ENCODE measurements at regions not wholly inside any gene's neighbourhood (a gene's known extent, or its start where the extent isn't known, plus 50 kb on each side); places are given as distances from the start of the nearest gene placed in this dataset.

DNA sequence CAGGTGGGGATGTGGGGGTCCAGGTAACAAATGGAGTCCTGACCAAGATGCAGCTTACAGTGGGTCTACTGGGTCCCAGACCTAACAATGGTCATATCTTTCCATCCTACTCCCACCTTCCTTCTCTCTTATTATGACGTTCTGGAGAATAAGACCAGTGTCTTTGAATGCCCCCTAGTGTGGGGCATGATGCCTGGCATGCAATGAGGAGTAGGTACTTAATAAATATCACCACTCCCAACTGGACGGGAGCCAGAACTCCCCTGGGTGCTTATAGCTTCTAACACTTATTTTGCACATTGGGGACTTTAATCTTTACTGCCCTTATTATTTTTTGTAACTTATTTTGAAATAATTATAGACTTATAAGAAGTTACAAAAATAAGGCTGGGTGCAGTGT is 98.2 kb downstream of the NDFIP1 start:
- WGBS, 2 experiments (ENCODE audit: insufficient coverage in 2 of 2): 100% methylated on average over 1 of the region's 2 CpGs; no CpG with 5 or more reads in 1 of the 2 experiments
- Histone ChIP-seq H3K27ac (ENCODE audit: low read depth, low read length, severe bottlenecking) (no peak overlapping the region), H3K4me1 (ENCODE audit: control insufficient read depth, insufficient read depth, low read length, poor library complexity, severe bottlenecking) (peaks cover 5% of the 10 kb centered on the region), H3K36me3 (ENCODE audit: control insufficient read depth, insufficient read depth, low read length) (no peaks in the 10 kb centered on the region), H3K4me3 (ENCODE audit: extremely low read depth, insufficient read depth, low read length, poor library complexity, severe bottlenecking) (no peak overlapping the region), H3K9me3 (ENCODE audit: control insufficient read depth, low read length) (no peaks in the 10 kb centered on the region)

DNA sequence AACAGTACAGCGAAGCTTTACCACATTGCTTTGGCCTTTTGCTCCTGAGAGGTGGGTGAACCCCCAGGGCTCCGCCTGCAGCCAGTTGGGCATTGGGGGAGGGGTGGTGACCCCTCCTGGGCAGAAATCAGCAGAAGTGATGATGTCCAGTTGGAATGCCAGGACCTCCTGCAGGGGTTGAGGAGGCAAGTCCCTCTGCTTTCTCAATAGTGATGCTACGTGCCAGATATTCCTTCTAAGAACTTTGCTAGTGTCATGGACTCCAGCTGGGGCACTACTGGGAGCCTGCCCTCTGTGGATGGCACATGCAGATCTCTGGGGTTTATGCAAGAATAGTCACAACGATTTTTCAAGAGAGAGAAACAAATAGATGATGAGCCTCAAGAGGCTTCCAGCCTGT is 95.6 kb downstream of the NDFIP1 start:
- H3K4me1 ChIP-seq (ENCODE audit: control insufficient read depth, insufficient read depth, low read length, poor library complexity, severe bottlenecking): peaks cover 6% of the 10 kb centered on the region
- H3K27ac ChIP-seq (ENCODE audit: low read depth, low read length, severe bottlenecking): no peak overlapping the region
- WGBS, 2 experiments (ENCODE audit: insufficient coverage in 2 of 2): 90 to 96% methylated on average over 3 to 4 of the region's 4 CpGs
- no peak overlapping the region for H3K4me3 ChIP-seq (ENCODE audit: extremely low read depth, insufficient read depth, low read length, poor library complexity, severe bottlenecking)
- no peaks in the 10 kb centered on the region for H3K36me3 ChIP-seq (ENCODE audit: control insufficient read depth, insufficient read depth, low read length)
- H3K9me3 ChIP-seq (ENCODE audit: control insufficient read depth, low read length): no peaks in the 10 kb centered on the region
